GM18505 (cell line): ENCODE measurements at regions not wholly inside any gene's neighbourhood (a gene's known extent, or its start where the extent isn't known, plus 50 kb on each side); places are given as distances from the start of the nearest gene placed in this dataset.

Experiments used
- ATAC-seq: cut with Tn5 transposase; IDR thresholded peaks from one replicate; pipeline ENCODE4 v1.9.1; 2021; ENCODE audit not compliant: unreplicated experiment
- POLR2A ChIP-seq: IDR thresholded peaks from 4 replicates; pipeline ENCODE4 v1.6.1; 2011; ENCODE audit warnings: borderline replicate concordance; ENCODE audit not compliant: insufficient read depth, insufficient read length; ENCODE audit errors: extremely low read depth

GRCh38 chr2:41835401-41835800 is 212.4 kb upstream of the PKDCC start:
- no peak for ATAC-seq
- TF ChIP-seq POLR2A = no peak

- TF ChIP-seq POLR2A = no peak
- no peak for ATAC-seq
Observed at GRCh38 chr2:41836948-41837347, 210.9 kb upstream of the PKDCC start.

- no peak for TF ChIP-seq POLR2A
- ATAC-seq = no peak
Observed at GRCh38 chr2:41837610-41838009, 210.2 kb upstream of the PKDCC start.

- peak; percentile 78 for TF ChIP-seq POLR2A
Observed at GRCh38 chr2:41840702-41841551, 206.9 kb upstream of the PKDCC start.

GRCh38 chr2:41846962-41847361 is 200.9 kb upstream of the PKDCC start:
- ATAC-seq = no peak

More at GRCh38 chr2:41840702-41841551, 206.9 kb upstream of the PKDCC start:
- ATAC-seq = peak; percentile 100

GRCh38 chr2:41847744-41848441 is 199.9 kb upstream of the PKDCC start:
- no peak for ATAC-seq
- no peak for TF ChIP-seq POLR2A

More at GRCh38 chr2:41846962-41847361, 200.9 kb upstream of the PKDCC start:
- TF ChIP-seq POLR2A = no peak

GRCh38 chr2:41851554-41851953 is 196.3 kb upstream of the PKDCC start:
- no peak for ATAC-seq
- no peak for TF ChIP-seq POLR2A

GRCh38 chr2:41853427-41854191 is 194.2 kb upstream of the PKDCC start:
- no peak for ATAC-seq
- TF ChIP-seq POLR2A = no peak

GRCh38 chr2:41854227-41854626 is 193.6 kb upstream of the PKDCC start:
- no peak for TF ChIP-seq POLR2A
- ATAC-seq = no peak

- ATAC-seq = no peak
Observed at GRCh38 chr2:41856946-41857345, 190.9 kb upstream of the PKDCC start.

GRCh38 chr2:41859615-41860514 is 188.0 kb upstream of the PKDCC start:
- TF ChIP-seq POLR2A = no peak
- no peak for ATAC-seq

More at GRCh38 chr2:41856946-41857345, 190.9 kb upstream of the PKDCC start:
- no peak for TF ChIP-seq POLR2A

GRCh38 chr2:41863062-41863461 is 184.8 kb upstream of the PKDCC start:
- TF ChIP-seq POLR2A = no peak
- no peak for ATAC-seq

- ATAC-seq = no peak
- no peak for TF ChIP-seq POLR2A
Observed at GRCh38 chr2:41865263-41865662, 182.6 kb upstream of the PKDCC start.

- no peak for TF ChIP-seq POLR2A
Observed at GRCh38 chr2:41867553-41867952, 180.3 kb upstream of the PKDCC start.

More at GRCh38 chr2:41867553-41867952, 180.3 kb upstream of the PKDCC start:
- ATAC-seq = no peak
